ENCODE measurements at regions not wholly inside any gene's neighbourhood (a gene's known extent, or its start where the extent isn't known, plus 50 kb on each side); places are given as distances from the start of the nearest gene placed in this dataset.

- DNase-seq (ENCODE audit: insufficient read length, low spot score) (no peak), FAIRE-seq (no peak)
Observed at GRCh38 chrX:22634751-22635150, 362.0 kb downstream of the CBLL2 start.

GRCh38 chrX:22648281-22648680 is 351.5 kb upstream of the DDX53 start:
- no peak for DNase-seq (ENCODE audit: insufficient read length, low spot score)
- FAIRE-seq = no peak

- DNase-seq (ENCODE audit: insufficient read length, low spot score) (no peak), FAIRE-seq (no peak)
Observed at GRCh38 chrX:22650691-22651090, 349.1 kb upstream of the DDX53 start.

GRCh38 chrX:22652596-22652995 is 347.2 kb upstream of the DDX53 start:
- FAIRE-seq = peak; percentile 77

GRCh38 chrX:22660756-22661155 is 339.0 kb upstream of the DDX53 start:
- no peak for DNase-seq (ENCODE audit: insufficient read length, low spot score)
- no peak for FAIRE-seq

More at GRCh38 chrX:22652596-22652995, 347.2 kb upstream of the DDX53 start:
- DNase-seq (ENCODE audit: insufficient read length, low spot score) = peak; percentile 33

GRCh38 chrX:22662776-22663175 is 337.0 kb upstream of the DDX53 start:
- DNase-seq (ENCODE audit: insufficient read length, low spot score) = no peak
- FAIRE-seq = no peak

- DNase-seq (ENCODE audit: insufficient read length, low spot score) = no peak
- no peak for FAIRE-seq
Observed at GRCh38 chrX:22664826-22665225, 334.9 kb upstream of the DDX53 start.

- DNase-seq (ENCODE audit: insufficient read length, low spot score) (no peak), FAIRE-seq (no peak)
Observed at GRCh38 chrX:22665818-22666217, 333.9 kb upstream of the DDX53 start.

GRCh38 chrX:22666441-22666840 is 333.3 kb upstream of the DDX53 start:
- DNase-seq (ENCODE audit: insufficient read length, low spot score) = peak; percentile 17
- FAIRE-seq = no peak

- FAIRE-seq (no peak), DNase-seq (ENCODE audit: insufficient read length, low spot score) (no peak)
Observed at GRCh38 chrX:22674932-22675331, 324.8 kb upstream of the DDX53 start.

- FAIRE-seq (peak; percentile 78), DNase-seq (ENCODE audit: insufficient read length, low spot score) (peak; percentile 4)
Observed at GRCh38 chrX:22686138-22686541, 313.6 kb upstream of the DDX53 start.

GRCh38 chrX:22689290-22689689 is 310.5 kb upstream of the DDX53 start:
- DNase-seq (ENCODE audit: insufficient read length, low spot score) = no peak
- no peak for FAIRE-seq

- DNase-seq (ENCODE audit: insufficient read length, low spot score) (no peak), FAIRE-seq (no peak)
Observed at GRCh38 chrX:22690116-22690515, 309.6 kb upstream of the DDX53 start.

- no peak for DNase-seq (ENCODE audit: insufficient read length, low spot score)
- FAIRE-seq = no peak
Observed at GRCh38 chrX:22691966-22692565, 307.7 kb upstream of the DDX53 start.

GRCh38 chrX:22698151-22698550 is 301.6 kb upstream of the DDX53 start:
- DNase-seq (ENCODE audit: insufficient read length, low spot score) = no peak
- no peak for FAIRE-seq

GRCh38 chrX:22699581-22700091 is 300.1 kb upstream of the DDX53 start:
- peak; percentile 25 for DNase-seq (ENCODE audit: insufficient read length, low spot score)
- no peak for FAIRE-seq

- DNase-seq (ENCODE audit: insufficient read length, low spot score) = no peak
- FAIRE-seq = no peak
Observed at GRCh38 chrX:22712942-22713341, 286.8 kb upstream of the DDX53 start.

- DNase-seq (ENCODE audit: insufficient read length, low spot score) = no peak
- no peak for FAIRE-seq
Observed at GRCh38 chrX:22730542-22730941, 269.2 kb upstream of the DDX53 start.

- DNase-seq (ENCODE audit: insufficient read length, low spot score) = no peak
- FAIRE-seq = no peak
Observed at GRCh38 chrX:22737541-22737940, 262.2 kb upstream of the DDX53 start.

GRCh38 chrX:22739276-22739675 is 260.5 kb upstream of the DDX53 start:
- no peak for FAIRE-seq
- no peak for DNase-seq (ENCODE audit: insufficient read length, low spot score)

GRCh38 chrX:22740836-22741235 is 258.9 kb upstream of the DDX53 start:
- DNase-seq (ENCODE audit: insufficient read length, low spot score) = no peak
- FAIRE-seq = no peak

GRCh38 chrX:22742174-22742573 is 257.6 kb upstream of the DDX53 start:
- FAIRE-seq = peak; percentile 59
- no peak for DNase-seq (ENCODE audit: insufficient read length, low spot score)

GRCh38 chrX:22746081-22746480 is 253.7 kb upstream of the DDX53 start:
- DNase-seq (ENCODE audit: insufficient read length, low spot score) (no peak), FAIRE-seq (no peak)

All from HTR-8/SVneo (cell line).